Stomach (tissue), 4 donors: ENCODE measurements at regions not wholly inside any gene's neighbourhood (a gene's known extent, or its start where the extent isn't known, plus 50 kb on each side); places are given as distances from the start of the nearest gene placed in this dataset.

ENCODE experiments used
- POLR2AphosphoS5 ChIP-seq, 3 donors: sonication (generic); formaldehyde crosslinking; IDR thresholded peaks; one replicate each; pipeline ENCODE4 v1.6.1; 2016; ENCODE audit warnings: antibody characterized with exemption in 3 of 3
- TF ChIP-seq, protein P1 (sequence below), 7 experiments: fragments of 450-650 bp in 4 of 7; fragments of 200-600 bp in 3 of 7; sonication (generic) in 3 of 7; IDR thresholded peaks; one replicate each; pipeline ENCODE4 v1.5.1; 2016 to 2019; ENCODE audit warnings: antibody characterized with exemption in 7 of 7, control low read depth in 2 of 7, mild to moderate bottlenecking in 1 of 7

DNA sequence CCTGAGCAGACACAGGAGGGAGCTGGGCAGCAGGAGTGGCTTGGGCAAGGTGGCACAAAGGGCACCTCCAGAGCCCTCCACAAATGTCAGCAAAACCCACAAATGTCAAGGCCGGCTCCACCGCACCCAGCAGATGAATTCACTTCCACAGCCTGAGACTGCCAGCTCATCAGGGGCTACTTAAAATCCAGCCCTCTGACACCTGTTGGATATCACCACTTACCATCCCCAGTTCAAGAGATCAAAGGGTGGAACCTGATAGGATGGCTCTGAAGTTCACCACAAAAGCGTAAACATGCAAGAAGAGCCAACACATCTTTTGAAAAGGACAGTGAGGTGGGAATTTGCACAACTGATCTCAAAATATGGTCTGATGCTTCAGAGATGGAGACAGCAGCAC is 168.6 kb upstream of the GRK3 start:
- TF ChIP-seq, protein P1, sequence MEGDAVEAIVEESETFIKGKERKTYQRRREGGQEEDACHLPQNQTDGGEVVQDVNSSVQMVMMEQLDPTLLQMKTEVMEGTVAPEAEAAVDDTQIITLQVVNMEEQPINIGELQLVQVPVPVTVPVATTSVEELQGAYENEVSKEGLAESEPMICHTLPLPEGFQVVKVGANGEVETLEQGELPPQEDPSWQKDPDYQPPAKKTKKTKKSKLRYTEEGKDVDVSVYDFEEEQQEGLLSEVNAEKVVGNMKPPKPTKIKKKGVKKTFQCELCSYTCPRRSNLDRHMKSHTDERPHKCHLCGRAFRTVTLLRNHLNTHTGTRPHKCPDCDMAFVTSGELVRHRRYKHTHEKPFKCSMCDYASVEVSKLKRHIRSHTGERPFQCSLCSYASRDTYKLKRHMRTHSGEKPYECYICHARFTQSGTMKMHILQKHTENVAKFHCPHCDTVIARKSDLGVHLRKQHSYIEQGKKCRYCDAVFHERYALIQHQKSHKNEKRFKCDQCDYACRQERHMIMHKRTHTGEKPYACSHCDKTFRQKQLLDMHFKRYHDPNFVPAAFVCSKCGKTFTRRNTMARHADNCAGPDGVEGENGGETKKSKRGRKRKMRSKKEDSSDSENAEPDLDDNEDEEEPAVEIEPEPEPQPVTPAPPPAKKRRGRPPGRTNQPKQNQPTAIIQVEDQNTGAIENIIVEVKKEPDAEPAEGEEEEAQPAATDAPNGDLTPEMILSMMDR (IDR thresholded peaks at IDR 0.05): no peak
- no peak for TF ChIP-seq POLR2AphosphoS5 (IDR thresholded peaks at IDR 0.05)
